Right hindlimb (tissue), 1 donor: ENCODE measurements at regions not wholly inside any gene's neighbourhood (a gene's known extent, or its start where the extent isn't known, plus 50 kb on each side); places are given as distances from the start of the nearest gene placed in this dataset.

Experiments used
- DNase-seq: peaks from one replicate; pipeline ENCODE4 v3.0.0-alpha.2; 2018

- DNase-seq: no peak
Observed at GRCh38 chr13:107296804-107297203, 728.9 kb upstream of the ARGLU1 start.

- no peak for DNase-seq
Observed at GRCh38 chr13:107295416-107296140, 727.6 kb upstream of the ARGLU1 start.

GRCh38 chr13:107293924-107294323 lies 726.0 kb upstream of the ARGLU1 start:
- no peak for DNase-seq

- DNase-seq: no peak
Observed at GRCh38 chr13:107291875-107292274, 723.9 kb upstream of the ARGLU1 start.

GRCh38 chr13:107289540-107289939 lies 721.6 kb upstream of the ARGLU1 start:
- DNase-seq: no peak

- no peak for DNase-seq
Observed at GRCh38 chr13:107284173-107284572, 716.2 kb upstream of the ARGLU1 start.

GRCh38 chr13:107277911-107278310 lies 710.0 kb upstream of the ARGLU1 start:
- DNase-seq: no peak

- no peak for DNase-seq
Observed at GRCh38 chr13:107276936-107277335, 709.0 kb upstream of the ARGLU1 start.

- DNase-seq: no peak
Observed at GRCh38 chr13:107275945-107276614, 708.1 kb upstream of the ARGLU1 start.

- no peak for DNase-seq
Observed at GRCh38 chr13:107275312-107275711, 707.4 kb upstream of the ARGLU1 start.

- peak; percentile 43 for DNase-seq
Observed at GRCh38 chr13:107271227-107271626, 703.3 kb upstream of the ARGLU1 start.

GRCh38 chr13:107266657-107267056 lies 698.7 kb upstream of the ARGLU1 start:
- no peak for DNase-seq

- DNase-seq: no peak
Observed at GRCh38 chr13:107258599-107259187, 690.8 kb upstream of the ARGLU1 start.

GRCh38 chr13:107254392-107254791 lies 686.5 kb upstream of the ARGLU1 start:
- DNase-seq: no peak

- no peak for DNase-seq
Observed at GRCh38 chr13:107252428-107252827, 684.5 kb upstream of the ARGLU1 start.

- DNase-seq: no peak
Observed at GRCh38 chr13:107252021-107252420, 684.1 kb upstream of the ARGLU1 start.

- no peak for DNase-seq
Observed at GRCh38 chr13:107251341-107251740, 683.4 kb upstream of the ARGLU1 start.

- DNase-seq: no peak
Observed at GRCh38 chr13:107250628-107251027, 682.7 kb upstream of the ARGLU1 start.

- DNase-seq: no peak
Observed at GRCh38 chr13:107244241-107244640, 676.3 kb upstream of the ARGLU1 start.

- DNase-seq: no peak
Observed at GRCh38 chr13:107242138-107242537, 674.2 kb upstream of the ARGLU1 start.

- no peak for DNase-seq
Observed at GRCh38 chr13:107241381-107241780, 673.4 kb upstream of the ARGLU1 start.

- DNase-seq: no peak
Observed at GRCh38 chr13:107239213-107239612, 671.3 kb upstream of the ARGLU1 start.

- no peak for DNase-seq
Observed at GRCh38 chr13:107238262-107238981, 670.5 kb upstream of the ARGLU1 start.
